Type B pancreatic cell (in vitro differentiated cells): ENCODE measurements at regions not wholly inside any gene's neighbourhood (a gene's known extent, or its start where the extent isn't known, plus 50 kb on each side); places are given as distances from the start of the nearest gene placed in this dataset.

Experiments used
- DNase-seq: peaks from one replicate; pipeline ENCODE4 v3.0.0; 2021; ENCODE audit warnings: mixed read lengths; ENCODE audit not compliant: unreplicated experiment; ENCODE audit errors: extremely low spot score
- H3K27ac Mint-ChIP-seq: 2 replicates; pipeline ENCODE4 v1.8.0; 2021; ENCODE audit warnings: mild to moderate bottlenecking, mixed read lengths
- H3K27me3 Mint-ChIP-seq: 2 replicates; pipeline ENCODE4 v1.8.0; 2021; ENCODE audit warnings: mixed read lengths
- H3K36me3 Mint-ChIP-seq: 2 replicates; pipeline ENCODE4 v1.8.0; 2021; ENCODE audit warnings: mixed read lengths
- H3K4me1 Mint-ChIP-seq: one replicate; pipeline ENCODE4 v1.8.0; 2021; ENCODE audit warnings: mixed read lengths; ENCODE audit not compliant: unreplicated experiment
- H3K4me3 Mint-ChIP-seq: 2 replicates; pipeline ENCODE4 v1.8.0; 2021; ENCODE audit warnings: mild to moderate bottlenecking, mixed read lengths
- H3K9me3 Mint-ChIP-seq: 2 replicates; pipeline ENCODE4 v1.8.0; 2021; ENCODE audit warnings: mixed read lengths
- CTCF ChIP-seq: fragments of 200-600 bp; sonication (generic); conservative IDR thresholded peaks from 2 replicates; pipeline ENCODE4 v1.5.0; 2021; ENCODE audit warnings: antibody characterized with exemption, mild to moderate bottlenecking

DNA sequence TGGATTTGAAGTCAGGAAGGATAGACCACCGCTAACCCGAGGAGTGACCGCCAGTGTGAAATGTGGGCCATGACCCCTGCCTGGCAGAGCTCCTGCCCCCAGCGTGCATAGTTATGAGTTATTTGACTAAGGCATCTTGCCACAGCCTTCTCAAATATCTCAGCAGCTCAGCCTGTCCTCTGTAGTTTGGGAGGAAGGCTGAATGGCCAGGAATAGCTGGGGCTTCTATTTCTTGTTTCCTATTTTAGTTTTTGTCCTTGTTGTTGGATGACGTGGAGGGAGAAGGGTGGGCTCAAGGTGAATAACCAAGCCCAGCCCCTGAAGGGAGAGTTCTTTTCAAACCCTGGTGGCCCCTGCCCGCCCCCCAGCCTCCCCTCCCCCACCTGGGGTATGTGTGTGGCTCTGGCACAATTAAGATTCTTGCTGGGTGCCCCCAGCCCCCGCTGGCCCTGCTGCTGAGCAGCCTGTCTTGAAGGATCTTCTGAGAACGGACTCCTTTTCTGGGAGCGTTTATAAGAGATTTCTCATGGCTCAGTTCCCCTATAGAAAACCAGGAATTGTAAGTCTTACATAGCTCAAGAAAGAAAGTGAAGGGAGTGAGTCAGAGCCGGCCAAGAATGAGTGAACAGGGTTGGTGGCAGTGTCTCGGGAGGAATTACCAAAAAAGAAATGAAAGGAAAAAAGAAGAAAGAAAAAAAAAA, 157.4 kb downstream of the GLI2 start:
- Mint-ChIP-seq H3K27ac (peak overlapping the region; percentile 36), H3K9me3 (no peaks in the 10 kb centered on the region), H3K27me3 (peaks cover 12% of the 10 kb centered on the region), H3K4me3 (peak overlapping the region; percentile 48), H3K36me3 (peaks cover 4% of the 10 kb centered on the region), H3K4me1 (peaks cover 42% of the 10 kb centered on the region)
- TF ChIP-seq CTCF: no peak
- DNase-seq: no peak

GRCh38 chr2:120893811-120894584, 158.3 kb downstream of the GLI2 start:
- peak overlapping the region; percentile 51 for H3K4me3 Mint-ChIP-seq
- peaks cover 4% of the 10 kb centered on the region for H3K36me3 Mint-ChIP-seq
- peaks cover 12% of the 10 kb centered on the region for H3K27me3 Mint-ChIP-seq
- TF ChIP-seq CTCF: no peak
- peaks cover 42% of the 10 kb centered on the region for H3K4me1 Mint-ChIP-seq
- peak overlapping the region; percentile 63 for H3K27ac Mint-ChIP-seq
- no peaks in the 10 kb centered on the region for H3K9me3 Mint-ChIP-seq
- DNase-seq: no peak

DNA sequence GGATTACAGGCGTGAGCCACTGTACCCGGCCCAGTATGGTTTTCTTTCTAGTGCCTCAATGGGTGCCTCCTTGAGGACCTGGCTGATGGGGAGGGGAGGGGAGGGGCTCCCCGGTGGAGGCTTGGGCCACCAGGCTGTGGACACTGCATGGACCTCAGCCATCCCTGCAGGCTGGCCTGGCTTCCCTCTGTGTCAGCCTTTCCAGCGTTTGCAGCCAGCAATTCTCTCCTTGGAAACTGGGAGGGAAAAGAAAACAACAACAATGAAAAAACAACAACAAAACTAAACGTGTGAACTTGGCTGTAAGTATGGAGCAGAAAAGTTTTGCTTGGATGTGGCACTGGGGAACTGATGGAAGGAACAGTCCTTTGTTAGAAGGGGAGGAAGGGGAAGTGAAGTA, 159.3 kb downstream of the GLI2 start:
- H3K9me3 Mint-ChIP-seq: no peaks in the 10 kb centered on the region
- peaks cover 4% of the 10 kb centered on the region for H3K36me3 Mint-ChIP-seq
- no peak overlapping the region for H3K27ac Mint-ChIP-seq
- no peak overlapping the region for H3K4me3 Mint-ChIP-seq
- peaks cover 12% of the 10 kb centered on the region for H3K27me3 Mint-ChIP-seq
- TF ChIP-seq CTCF: no peak
- peaks cover 52% of the 10 kb centered on the region for H3K4me1 Mint-ChIP-seq
- DNase-seq: no peak

DNA sequence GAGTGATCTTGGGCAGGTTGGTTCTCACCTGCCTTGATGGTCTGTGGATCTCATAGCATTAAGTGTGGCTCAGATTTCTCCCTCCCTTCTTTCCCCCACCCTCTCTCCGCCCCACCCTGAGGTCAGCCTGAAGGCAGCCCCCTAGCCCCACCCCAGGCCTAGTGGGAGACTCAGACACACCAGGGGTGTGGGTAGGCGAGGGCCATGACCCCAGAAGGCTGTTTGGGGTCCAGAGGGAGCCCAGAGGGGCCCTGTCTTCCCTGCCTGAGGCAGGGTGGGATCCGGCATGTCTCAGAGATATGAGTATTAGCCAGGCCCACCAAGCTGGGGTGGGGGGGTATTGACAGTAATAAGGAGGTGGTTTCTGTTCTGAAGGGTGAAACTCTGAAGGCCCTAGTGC, 160.5 kb downstream of the GLI2 start:
- Mint-ChIP-seq H3K9me3 (no peaks in the 10 kb centered on the region), H3K27me3 (peaks cover 15% of the 10 kb centered on the region), H3K27ac (no peak overlapping the region), H3K4me1 (peaks cover 64% of the 10 kb centered on the region), H3K4me3 (no peak overlapping the region), H3K36me3 (no peaks in the 10 kb centered on the region)
- DNase-seq: no peak
- no peak for TF ChIP-seq CTCF

DNA sequence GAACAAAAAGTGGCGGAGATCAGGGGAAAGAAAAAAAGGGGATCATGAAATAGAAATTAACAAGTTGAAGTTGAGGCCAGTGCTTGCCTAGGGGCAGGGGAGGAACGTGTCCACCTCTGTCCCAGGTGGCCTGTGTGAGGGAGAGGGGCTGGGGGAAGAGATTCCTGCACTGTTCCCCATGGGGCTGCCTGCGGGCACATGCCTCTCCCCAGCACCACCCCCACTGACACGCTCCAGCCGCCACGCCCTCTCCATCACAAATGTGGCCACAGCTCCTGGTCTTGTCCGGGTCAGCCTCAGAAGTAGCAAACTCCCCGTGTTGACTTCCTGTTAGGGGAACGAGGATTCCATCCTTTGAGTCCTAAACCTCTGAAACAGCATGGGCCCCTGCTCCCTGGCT, 161.2 kb downstream of the GLI2 start:
- TF ChIP-seq CTCF: no peak
- H3K27ac Mint-ChIP-seq: peak overlapping the region; percentile 67
- H3K9me3 Mint-ChIP-seq: no peaks in the 10 kb centered on the region
- H3K4me3 Mint-ChIP-seq: peak overlapping the region; percentile 37
- peaks cover 18% of the 10 kb centered on the region for H3K27me3 Mint-ChIP-seq
- H3K36me3 Mint-ChIP-seq: no peaks in the 10 kb centered on the region
- DNase-seq: no peak
- peaks cover 70% of the 10 kb centered on the region for H3K4me1 Mint-ChIP-seq
